NCI-H1694 (cell line): ENCODE measurements at regions not wholly inside any gene's neighbourhood (a gene's known extent, or its start where the extent isn't known, plus 50 kb on each side); places are given as distances from the start of the nearest gene placed in this dataset.
A peak's percentile ranks its signal among the peaks of the same experiment; 100 is the strongest.
"Not testable (repeated sequence)": the region's sequence is repeated elsewhere in the genome, so short reads cannot be mapped to it uniquely, and the experiment has no call there.

Experiments
- DNase-seq: peaks from one replicate; lab custom pipeline; 2025; lab: John Stamatoyannopoulos, UW

- not testable (repeated sequence) for DNase-seq
These were observed 270.4 kb upstream of the TLE3 start for GRCh38 chr15:70367913-70368705.

DNA sequence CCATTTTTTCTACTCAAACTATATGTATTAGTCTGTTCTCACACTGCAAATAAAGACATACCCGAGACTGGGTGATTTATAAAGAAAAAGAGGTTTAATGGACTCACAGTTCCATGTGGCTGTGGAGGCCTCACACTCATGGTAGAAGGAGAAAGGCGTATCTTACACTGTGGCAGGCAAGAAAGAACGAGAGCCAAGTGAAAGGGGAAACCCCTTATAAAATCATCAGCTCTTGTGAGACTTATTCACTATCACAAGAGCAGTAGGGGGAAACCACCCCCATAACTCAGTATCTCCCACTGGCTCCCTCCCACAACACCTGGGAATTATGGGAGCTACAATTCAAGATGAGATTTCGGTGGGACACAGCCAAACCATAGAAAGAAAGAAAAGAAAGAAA lies 266.3 kb upstream of the TLE3 start:
- DNase-seq: not testable (repeated sequence)

- DNase-seq: peak; percentile 7
These were observed 265.2 kb upstream of the TLE3 start for GRCh38 chr15:70362886-70363285.

- no peak for DNase-seq
These were observed 264.6 kb upstream of the TLE3 start for GRCh38 chr15:70362350-70362749.

- no peak for DNase-seq
These were observed 264.2 kb upstream of the TLE3 start for GRCh38 chr15:70361891-70362290.

- DNase-seq: no peak
These were observed 263.4 kb upstream of the TLE3 start for GRCh38 chr15:70361106-70361505.

- no peak for DNase-seq
These were observed 261.3 kb upstream of the TLE3 start for GRCh38 chr15:70358871-70359647.

DNA sequence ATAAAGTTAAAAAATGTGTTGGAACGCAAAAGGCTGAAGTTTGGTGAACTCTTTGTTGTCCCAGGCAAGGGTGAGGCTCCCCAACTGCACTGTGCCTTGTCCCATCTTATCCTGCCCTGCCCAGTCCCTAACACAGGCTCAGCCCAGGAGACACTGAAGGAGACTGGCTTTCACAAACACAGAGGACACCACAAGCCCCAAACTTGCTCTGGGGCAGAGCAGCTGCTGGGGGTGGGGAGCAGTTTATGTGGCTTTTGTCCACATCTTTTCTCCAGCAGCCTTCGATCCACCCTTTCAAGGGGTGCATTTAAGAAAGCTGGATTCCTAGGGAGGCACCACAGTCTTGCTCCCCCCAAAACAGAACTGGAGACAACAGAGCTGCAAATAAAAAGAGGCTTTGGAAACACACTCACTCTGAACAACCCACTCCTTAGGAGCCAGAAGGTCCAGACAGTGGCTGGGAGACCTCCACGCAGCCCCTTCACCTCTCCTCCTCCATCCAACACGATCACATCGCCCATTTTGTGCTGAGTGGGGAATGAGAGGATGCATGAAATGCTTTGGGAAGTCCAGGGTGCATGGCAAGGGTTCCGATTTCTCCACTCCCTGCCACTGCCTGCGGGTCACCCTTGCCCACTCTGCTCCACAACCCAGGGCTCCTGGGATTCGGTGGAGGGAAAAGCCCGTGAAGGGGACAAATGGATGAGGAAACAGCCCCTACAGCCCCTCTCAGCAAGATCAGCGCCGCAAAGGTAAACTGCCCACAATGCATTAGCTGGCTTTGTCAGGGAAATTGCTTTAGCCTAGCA lies 260.5 kb upstream of the TLE3 start:
- DNase-seq: no peak

DNA sequence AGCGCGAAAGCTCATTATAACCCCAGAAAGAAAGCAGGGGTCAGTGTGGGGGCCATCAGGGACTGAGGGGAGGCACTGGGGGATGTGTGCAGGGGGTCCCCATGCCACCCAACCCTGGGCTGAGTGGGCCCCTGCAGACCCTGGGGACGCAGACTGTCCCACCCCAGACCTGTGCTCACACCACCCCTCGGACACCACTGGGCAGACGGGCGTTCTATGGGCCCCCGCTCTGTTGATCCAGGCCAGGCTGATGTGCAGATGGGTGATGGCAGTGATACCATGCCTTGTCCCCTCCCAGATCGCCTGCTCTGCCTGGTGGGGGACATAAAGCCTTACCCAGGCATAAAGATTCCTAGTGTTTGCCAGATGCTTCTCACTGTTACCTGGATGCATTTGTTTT lies 259.7 kb upstream of the TLE3 start:
- DNase-seq: no peak

DNA sequence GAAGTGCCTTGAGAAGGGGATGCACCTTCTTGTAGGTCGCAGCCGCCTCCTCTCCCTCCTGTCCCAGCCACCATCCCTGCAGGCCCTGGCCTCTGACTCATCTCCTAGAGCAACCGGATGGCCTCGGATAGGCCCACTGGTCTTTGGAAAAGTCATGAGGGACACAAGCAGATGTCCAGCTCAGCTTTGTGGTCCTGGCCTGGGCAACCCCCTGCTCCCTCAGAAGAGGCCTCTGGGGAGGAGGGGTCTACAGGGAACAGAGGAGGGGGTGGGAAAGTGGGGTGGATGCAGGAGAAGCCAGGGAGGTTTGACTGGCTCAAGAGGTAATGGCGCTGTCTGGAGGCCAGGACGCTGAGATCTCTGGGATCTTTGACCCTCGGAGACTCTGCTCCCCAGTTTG lies 259.2 kb upstream of the TLE3 start:
- DNase-seq: no peak

GRCh38 chr15:70356062-70356860 lies 258.5 kb upstream of the TLE3 start:
- no peak for DNase-seq

GRCh38 chr15:70355275-70355795 lies 257.6 kb upstream of the TLE3 start:
- DNase-seq: no peak

- no peak for DNase-seq
These were observed 256.7 kb upstream of the TLE3 start for GRCh38 chr15:70354346-70354905.

GRCh38 chr15:70353606-70354345 lies 256.1 kb upstream of the TLE3 start:
- DNase-seq: no peak

- DNase-seq: no peak
These were observed 254.4 kb upstream of the TLE3 start for GRCh38 chr15:70351941-70352774.

- DNase-seq: no peak
These were observed 253.7 kb upstream of the TLE3 start for GRCh38 chr15:70351391-70351790.

- no peak for DNase-seq
These were observed 251.0 kb upstream of the TLE3 start for GRCh38 chr15:70348581-70349344.

DNA sequence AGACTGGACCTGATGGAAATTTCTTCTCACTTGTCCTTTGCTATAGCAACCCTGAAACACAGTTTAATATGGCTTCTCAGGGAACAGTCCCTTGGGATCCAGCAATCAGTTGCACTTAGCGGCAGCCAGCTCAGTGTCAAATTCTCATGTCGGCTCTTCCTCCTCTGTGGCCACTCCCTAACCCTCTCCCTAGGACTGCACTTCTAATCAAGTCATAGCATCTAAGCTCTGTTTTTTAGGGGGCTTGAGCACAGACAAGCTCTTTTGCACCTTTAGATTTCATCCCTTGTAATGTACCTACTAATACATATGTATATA lies 250.5 kb upstream of the TLE3 start:
- no peak for DNase-seq
